Cardiac muscle cell (in vitro differentiated cells and primary cell): ENCODE measurements at regions not wholly inside any gene's neighbourhood (a gene's known extent, or its start where the extent isn't known, plus 50 kb on each side); places are given as distances from the start of the nearest gene placed in this dataset.
A peak's percentile ranks its signal among the peaks of the same experiment; 100 is the strongest.

ENCODE experiments used
- DNase-seq, 2 donors: peaks; one replicate each; pipeline versions ENCODE4 v3.0.0 to v3.0.0-alpha.2; 2010 to 2017; ENCODE audit warnings: low read depth in 1 of 2, low spot score in 1 of 2
- H3K27ac ChIP-seq: fragments of 200-600 bp; sonication (generic); 2 replicates; pipeline ENCODE4 v1.5.1; 2016
- H3K27me3 ChIP-seq: fragments of 200-600 bp; sonication (generic); 2 replicates; pipeline ENCODE4 v1.6.0; 2016; ENCODE audit warnings: control low read depth
- H3K36me3 ChIP-seq: fragments of 200-600 bp; sonication (generic); 2 replicates; pipeline ENCODE4 v1.5.1; 2016; ENCODE audit warnings: control low read depth
- H3K4me1 ChIP-seq: fragments of 200-600 bp; sonication (generic); 2 replicates; pipeline ENCODE4 v1.8.1; 2017; ENCODE audit warnings: low read depth, mild to moderate bottlenecking, mixed run types
- H3K4me3 ChIP-seq: fragments of 200-600 bp; sonication (generic); 2 replicates; pipeline ENCODE4 v1.5.1; 2016; ENCODE audit warnings: mild to moderate bottlenecking
- H3K9me3 ChIP-seq: fragments of 200-600 bp; sonication (generic); 2 replicates; pipeline ENCODE4 v1.5.1; 2017; ENCODE audit warnings: low read depth, mild to moderate bottlenecking, control low read depth
- TF ChIP-seq, protein P1 (sequence below): IDR thresholded peaks from 2 replicates; pipeline ENCODE4 v1.5.1; 2012; ENCODE audit warnings: low read depth, mild to moderate bottlenecking, low read length

DNA sequence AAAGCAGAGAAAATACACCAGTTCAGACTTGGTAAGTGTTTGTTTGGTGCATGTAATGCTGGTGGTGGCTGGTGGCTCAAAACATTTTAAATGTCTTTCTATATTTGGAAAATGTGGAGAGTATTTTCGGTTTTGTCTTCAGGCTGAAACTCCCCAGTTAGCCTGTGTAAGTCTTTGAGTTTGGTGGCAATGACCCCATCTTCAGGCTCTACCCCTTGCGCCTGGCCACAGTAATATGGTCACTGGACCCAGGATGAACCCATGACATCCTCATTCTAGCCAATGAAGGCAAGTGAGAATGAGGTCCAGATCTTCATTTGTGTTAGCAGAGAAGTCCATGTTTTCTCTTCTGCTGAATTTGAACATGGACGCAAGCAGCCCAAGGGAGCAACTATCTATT lies 422.6 kb downstream of the BRINP1 start:
- Histone ChIP-seq H3K9me3 (no peaks in the 10 kb centered on the region), H3K4me3 (no peak overlapping the region), H3K27ac (no peak overlapping the region), H3K36me3 (no peaks in the 10 kb centered on the region), H3K27me3 (no peaks in the 10 kb centered on the region), H3K4me1 (peaks cover 12% of the 10 kb centered on the region)
- TF ChIP-seq, protein P1, sequence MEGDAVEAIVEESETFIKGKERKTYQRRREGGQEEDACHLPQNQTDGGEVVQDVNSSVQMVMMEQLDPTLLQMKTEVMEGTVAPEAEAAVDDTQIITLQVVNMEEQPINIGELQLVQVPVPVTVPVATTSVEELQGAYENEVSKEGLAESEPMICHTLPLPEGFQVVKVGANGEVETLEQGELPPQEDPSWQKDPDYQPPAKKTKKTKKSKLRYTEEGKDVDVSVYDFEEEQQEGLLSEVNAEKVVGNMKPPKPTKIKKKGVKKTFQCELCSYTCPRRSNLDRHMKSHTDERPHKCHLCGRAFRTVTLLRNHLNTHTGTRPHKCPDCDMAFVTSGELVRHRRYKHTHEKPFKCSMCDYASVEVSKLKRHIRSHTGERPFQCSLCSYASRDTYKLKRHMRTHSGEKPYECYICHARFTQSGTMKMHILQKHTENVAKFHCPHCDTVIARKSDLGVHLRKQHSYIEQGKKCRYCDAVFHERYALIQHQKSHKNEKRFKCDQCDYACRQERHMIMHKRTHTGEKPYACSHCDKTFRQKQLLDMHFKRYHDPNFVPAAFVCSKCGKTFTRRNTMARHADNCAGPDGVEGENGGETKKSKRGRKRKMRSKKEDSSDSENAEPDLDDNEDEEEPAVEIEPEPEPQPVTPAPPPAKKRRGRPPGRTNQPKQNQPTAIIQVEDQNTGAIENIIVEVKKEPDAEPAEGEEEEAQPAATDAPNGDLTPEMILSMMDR = no peak
- DNase-seq = no peak

DNA sequence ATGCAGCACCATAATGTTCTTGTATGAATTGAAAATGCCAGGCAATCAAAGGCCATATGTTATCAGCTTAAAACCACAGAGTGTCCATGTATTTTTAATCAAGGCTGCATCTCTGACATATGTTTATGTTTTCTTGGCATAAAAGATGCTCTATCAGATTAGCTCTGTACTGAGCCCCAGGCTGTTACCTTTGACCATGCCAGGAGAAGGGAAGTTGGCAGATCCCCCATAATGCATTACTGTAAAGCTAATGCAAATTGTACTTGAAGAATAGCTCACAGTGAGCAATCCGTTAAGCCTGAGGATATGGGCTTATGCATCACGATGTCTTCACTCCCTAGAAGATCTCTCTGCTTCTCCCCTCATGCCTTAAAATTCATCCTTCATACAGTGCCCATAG lies 414.4 kb downstream of the BRINP1 start:
- no peak for DNase-seq
- TF ChIP-seq, protein P1 = no peak
- Histone ChIP-seq H3K27ac (no peak overlapping the region), H3K4me3 (no peak overlapping the region), H3K4me1 (no peaks in the 10 kb centered on the region), H3K27me3 (no peaks in the 10 kb centered on the region), H3K9me3 (no peaks in the 10 kb centered on the region), H3K36me3 (no peaks in the 10 kb centered on the region)

DNA sequence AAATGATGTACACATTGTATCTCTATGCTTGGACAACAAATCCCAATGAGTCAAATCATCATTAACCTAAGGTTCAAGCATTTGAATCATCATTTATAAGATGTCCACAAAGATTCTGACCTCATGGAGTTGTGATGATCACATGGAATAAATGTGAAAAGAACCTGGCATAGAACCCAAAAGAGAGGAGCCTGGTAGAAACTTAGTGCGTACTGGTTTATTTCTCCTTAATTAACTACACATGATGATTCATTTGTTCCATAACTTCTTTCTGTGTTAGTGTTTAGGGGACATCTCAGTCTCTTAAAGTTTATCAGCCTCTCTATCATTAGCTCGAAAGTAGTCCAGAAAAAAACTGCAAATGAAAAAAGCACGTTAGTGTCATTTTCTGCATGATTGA lies 411.6 kb downstream of the BRINP1 start:
- TF ChIP-seq, protein P1 = no peak
- DNase-seq = no peak
- H3K9me3 ChIP-seq = no peaks in the 10 kb centered on the region
- H3K4me1 ChIP-seq = peaks cover 5% of the 10 kb centered on the region
- H3K36me3 ChIP-seq = no peaks in the 10 kb centered on the region
- H3K4me3 ChIP-seq = no peak overlapping the region
- no peaks in the 10 kb centered on the region for H3K27me3 ChIP-seq
- H3K27ac ChIP-seq = no peak overlapping the region

DNA sequence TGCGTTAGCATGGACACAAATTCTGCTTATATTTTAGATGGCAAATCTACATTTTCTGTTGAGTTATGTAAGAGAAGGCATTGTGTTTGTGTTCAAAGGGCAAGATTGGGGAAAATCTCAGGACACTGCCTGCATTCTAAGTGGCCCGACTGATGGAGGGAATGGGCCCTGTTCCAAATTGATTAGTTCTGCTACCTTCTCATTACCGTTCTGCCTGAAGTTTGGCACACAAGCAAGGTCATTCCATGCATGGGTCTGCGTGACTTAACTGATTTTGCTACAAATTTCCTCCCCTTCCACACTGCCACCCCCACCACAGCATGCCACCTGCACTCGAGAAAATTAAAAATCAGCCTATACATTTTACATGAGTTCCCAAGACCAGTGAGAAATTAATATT lies 409.9 kb downstream of the BRINP1 start:
- Histone ChIP-seq H3K27ac (no peak overlapping the region), H3K27me3 (no peaks in the 10 kb centered on the region), H3K9me3 (no peaks in the 10 kb centered on the region), H3K4me1 (peaks cover 6% of the 10 kb centered on the region), H3K4me3 (no peak overlapping the region), H3K36me3 (no peaks in the 10 kb centered on the region)
- TF ChIP-seq, protein P1 = no peak
- no peak for DNase-seq

DNA sequence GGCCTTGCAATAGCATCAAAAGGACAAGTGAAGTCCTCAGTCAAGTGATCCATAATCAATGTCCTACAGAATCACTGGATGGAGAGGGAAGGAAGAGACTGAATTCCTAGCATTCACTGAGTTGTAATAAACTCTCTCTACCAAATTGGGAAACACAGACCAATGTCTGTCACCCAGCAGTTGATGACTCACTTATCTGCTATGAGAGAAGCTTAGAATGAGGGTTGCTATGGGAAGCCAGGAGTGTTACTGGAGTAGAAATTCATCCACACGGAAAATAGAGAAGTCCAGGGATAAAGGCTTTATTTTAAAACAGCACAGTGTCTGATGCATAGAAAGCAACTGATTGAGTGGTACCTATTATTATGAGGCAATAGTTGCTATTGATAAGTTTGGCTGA lies 407.4 kb downstream of the BRINP1 start:
- H3K9me3 ChIP-seq = no peaks in the 10 kb centered on the region
- H3K27ac ChIP-seq = peak overlapping the region; percentile 40
- peak in 1 of 2 donors; percentile 34 for DNase-seq

More for the DNA sequence above, 407.4 kb downstream of the BRINP1 start:
- TF ChIP-seq, protein P1 = no peak
- no peaks in the 10 kb centered on the region for H3K27me3 ChIP-seq
- H3K36me3 ChIP-seq = no peaks in the 10 kb centered on the region
- H3K4me3 ChIP-seq = no peak overlapping the region
- H3K4me1 ChIP-seq = peaks cover 6% of the 10 kb centered on the region
